ENCODE measurements at regions not wholly inside any gene's neighbourhood (a gene's known extent, or its start where the extent isn't known, plus 50 kb on each side); places are given as distances from the start of the nearest gene placed in this dataset.

DNA sequence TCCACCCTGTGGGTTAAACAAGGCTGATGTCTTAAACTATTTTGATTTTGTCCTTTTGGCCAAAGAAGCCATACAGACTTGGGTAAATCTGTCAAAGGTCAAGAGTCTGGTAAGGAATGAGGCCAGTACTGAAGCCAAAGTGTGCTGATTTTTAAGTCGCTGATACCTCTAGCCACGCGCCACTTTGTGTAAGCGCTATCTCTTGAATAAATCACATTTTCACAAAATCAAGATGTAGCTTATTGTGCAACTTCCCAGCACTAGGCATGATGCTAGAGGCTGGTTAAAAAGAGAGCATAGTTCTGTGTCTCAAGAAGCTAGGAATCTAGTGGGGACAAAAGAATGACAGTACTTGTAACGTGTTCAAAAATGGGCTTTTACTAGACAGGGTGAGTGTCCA lies 510.6 kb upstream of the RAB6C start:
- TF ChIP-seq POLR2A (IDR thresholded peaks at IDR 0.05; ENCODE audit: low read depth, low read length) (no peak), POLR2AphosphoS5 (IDR thresholded peaks at IDR 0.05; ENCODE audit: low read depth, low read length) (no peak)
